ENCODE measurements at regions not wholly inside any gene's neighbourhood (a gene's known extent, or its start where the extent isn't known, plus 50 kb on each side); places are given as distances from the start of the nearest gene placed in this dataset.

DNA sequence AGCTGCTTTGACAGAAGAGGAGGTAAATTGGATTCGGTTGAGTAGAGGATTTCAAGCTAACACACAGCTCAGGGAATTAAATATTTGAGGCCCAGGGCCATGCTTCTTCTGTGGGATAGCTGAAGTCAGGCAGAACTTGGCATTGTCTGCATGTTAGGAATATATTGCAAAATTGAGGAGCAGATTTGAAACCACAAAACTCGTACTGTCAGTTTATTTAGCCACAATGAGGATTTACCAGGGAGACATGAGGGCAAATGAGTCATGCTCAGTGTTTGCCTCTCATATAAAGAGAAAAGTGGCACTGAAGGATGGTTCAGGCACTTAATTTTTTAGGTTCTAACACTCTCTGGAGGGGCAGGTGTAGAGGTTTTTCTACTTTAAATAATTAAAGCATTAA, 83.0 kb upstream of the PRLR start:
- no peak overlapping the region for H2AFZ ChIP-seq (ENCODE audit: low read length)
- 0 out of 2 replicates have a peak, but pooled peaks cover 3% of the 10 kb centered on the region for H3K9me2 ChIP-seq (replicated peaks; ENCODE audit: insufficient read depth, low read length)
- no peak overlapping the region for H3K27ac ChIP-seq (ENCODE audit: low read length)
- H3K27me3 ChIP-seq (ENCODE audit: low read length): no peaks in the 10 kb centered on the region
- H3K36me3 ChIP-seq (ENCODE audit: insufficient read depth, low read length): no peaks in the 10 kb centered on the region
- no peaks in the 10 kb centered on the region for H3K79me2 ChIP-seq (ENCODE audit: low read length)
- H3K4me2 ChIP-seq (ENCODE audit: low read depth, low read length, poor library complexity, severe bottlenecking): no peak overlapping the region
- H3K4me1 ChIP-seq (ENCODE audit: low read length): no peaks in the 10 kb centered on the region
- H3K9ac ChIP-seq (ENCODE audit: low read length): no peak overlapping the region
- DNase-seq: no peak
- H4K20me1 ChIP-seq (ENCODE audit: insufficient read depth, low read depth, low read length): no peaks in the 10 kb centered on the region
- no peaks in the 10 kb centered on the region for H3K9me3 ChIP-seq (ENCODE audit: low read length)
- no peak overlapping the region for H3K4me3 ChIP-seq (ENCODE audit: low read length)

DNA sequence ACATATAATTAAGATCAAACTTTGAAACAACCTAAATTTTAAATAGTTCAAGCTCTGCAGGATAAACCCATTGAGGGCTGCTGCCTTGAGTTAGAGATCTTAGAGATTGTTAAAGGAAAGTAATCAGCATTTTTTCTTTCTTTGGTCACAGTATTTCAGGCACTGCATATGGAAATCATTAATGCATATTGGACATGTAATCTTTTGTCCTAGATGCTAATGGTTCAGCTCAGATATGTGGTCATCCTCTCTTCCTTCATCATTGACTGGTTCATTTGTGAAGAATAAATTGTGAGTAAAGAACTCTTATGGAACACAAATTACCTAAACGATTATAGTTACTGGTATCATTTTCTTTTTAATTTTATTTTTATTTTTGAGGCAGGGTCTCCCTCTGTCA, 82.0 kb upstream of the PRLR start:
- H3K36me3 ChIP-seq (ENCODE audit: insufficient read depth, low read length): no peaks in the 10 kb centered on the region
- no peak for DNase-seq
- 0 out of 2 replicates have a peak, but pooled peaks cover 3% of the 10 kb centered on the region for H3K9me2 ChIP-seq (replicated peaks; ENCODE audit: insufficient read depth, low read length)
- no peak overlapping the region for H3K4me3 ChIP-seq (ENCODE audit: low read length)
- H3K27ac ChIP-seq (ENCODE audit: low read length): no peak overlapping the region
- H3K4me1 ChIP-seq (ENCODE audit: low read length): no peaks in the 10 kb centered on the region
- H4K20me1 ChIP-seq (ENCODE audit: insufficient read depth, low read depth, low read length): no peaks in the 10 kb centered on the region
- no peaks in the 10 kb centered on the region for H3K79me2 ChIP-seq (ENCODE audit: low read length)
- no peak overlapping the region for H3K9ac ChIP-seq (ENCODE audit: low read length)
- H3K9me3 ChIP-seq (ENCODE audit: low read length): no peaks in the 10 kb centered on the region
- no peak overlapping the region for H3K4me2 ChIP-seq (ENCODE audit: low read depth, low read length, poor library complexity, severe bottlenecking)
- H3K27me3 ChIP-seq (ENCODE audit: low read length): no peaks in the 10 kb centered on the region
- no peak overlapping the region for H2AFZ ChIP-seq (ENCODE audit: low read length)

DNA sequence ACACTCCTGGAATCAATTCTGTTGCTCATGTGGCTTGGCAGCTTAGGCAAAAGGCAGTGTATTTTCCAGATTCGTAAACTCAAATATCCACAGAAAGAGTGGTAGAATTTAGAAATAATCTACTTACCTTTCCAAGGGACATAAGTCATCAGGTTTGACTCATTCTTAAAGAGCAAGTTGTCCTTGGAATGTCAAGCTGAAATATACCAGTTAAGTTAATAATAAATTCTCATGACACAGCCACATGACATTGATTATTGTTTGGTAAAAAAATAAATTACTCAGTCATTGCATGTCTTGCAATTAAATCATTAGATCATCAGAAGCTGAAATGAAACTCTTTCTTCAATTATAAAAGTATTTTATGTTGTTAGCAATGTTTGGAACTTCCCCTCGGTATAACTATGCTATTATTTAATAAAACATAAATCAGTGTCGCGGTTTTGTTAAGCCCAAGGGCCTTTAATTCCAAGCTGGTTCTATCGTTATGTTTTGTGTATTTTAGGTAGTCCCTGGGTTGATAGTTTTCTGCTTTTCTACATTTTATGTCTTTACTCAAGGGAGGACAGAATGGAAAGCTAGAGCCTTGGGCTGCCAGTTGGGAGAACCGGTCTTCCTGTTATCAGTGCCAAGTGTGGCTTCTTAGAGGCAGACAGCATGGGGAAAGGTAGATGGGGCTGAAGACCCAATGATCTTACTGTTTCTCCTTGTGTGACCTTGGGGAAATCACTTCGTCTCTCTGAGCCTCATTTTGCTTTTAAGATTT, 79.3 kb upstream of the PRLR start:
- Histone ChIP-seq H3K79me2 (ENCODE audit: low read length) (no peaks in the 10 kb centered on the region), H3K27ac (ENCODE audit: low read length) (no peak overlapping the region), H3K4me2 (ENCODE audit: low read depth, low read length, poor library complexity, severe bottlenecking) (no peak overlapping the region), H3K27me3 (ENCODE audit: low read length) (no peaks in the 10 kb centered on the region), H3K4me3 (ENCODE audit: low read length) (no peak overlapping the region), H4K20me1 (ENCODE audit: insufficient read depth, low read depth, low read length) (no peaks in the 10 kb centered on the region), H3K4me1 (ENCODE audit: low read length) (no peaks in the 10 kb centered on the region), H2AFZ (ENCODE audit: low read length) (no peak overlapping the region), H3K9me2 (replicated peaks; ENCODE audit: insufficient read depth, low read length) (0 out of 2 replicates have a peak, but pooled peaks cover 3% of the 10 kb centered on the region), H3K9ac (ENCODE audit: low read length) (no peak overlapping the region), H3K9me3 (ENCODE audit: low read length) (no peaks in the 10 kb centered on the region), H3K36me3 (ENCODE audit: insufficient read depth, low read length) (no peaks in the 10 kb centered on the region)
- no peak for DNase-seq

DNA sequence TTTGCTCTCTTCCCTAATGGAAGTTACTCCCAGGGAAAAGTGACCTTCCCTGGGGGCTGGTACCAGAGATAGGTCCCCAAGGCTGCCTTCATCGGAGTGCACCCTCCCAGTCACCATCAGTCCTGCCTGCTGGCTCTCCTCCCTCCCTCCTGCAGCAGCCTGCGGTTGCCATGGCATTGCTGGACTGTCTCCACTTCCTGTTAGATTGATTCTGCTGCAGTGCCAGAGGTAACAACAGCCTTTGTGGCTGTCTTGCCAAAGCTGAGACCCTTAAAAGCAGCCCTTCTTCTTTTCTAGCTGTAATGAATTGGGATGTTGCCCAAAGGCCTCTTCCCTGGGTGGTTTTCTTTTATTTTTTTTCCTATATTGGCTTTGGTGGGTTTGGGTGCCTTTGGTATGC, 78.1 kb upstream of the PRLR start:
- H4K20me1 ChIP-seq (ENCODE audit: insufficient read depth, low read depth, low read length): no peaks in the 10 kb centered on the region
- no peak overlapping the region for H3K4me2 ChIP-seq (ENCODE audit: low read depth, low read length, poor library complexity, severe bottlenecking)
- no peak for DNase-seq
- H3K4me3 ChIP-seq (ENCODE audit: low read length): no peak overlapping the region
- H3K9me3 ChIP-seq (ENCODE audit: low read length): no peaks in the 10 kb centered on the region
- H3K27ac ChIP-seq (ENCODE audit: low read length): no peak overlapping the region
- no peak overlapping the region for H3K9ac ChIP-seq (ENCODE audit: low read length)
- H3K9me2 ChIP-seq (replicated peaks; ENCODE audit: insufficient read depth, low read length): no peaks in the 10 kb centered on the region
- no peaks in the 10 kb centered on the region for H3K27me3 ChIP-seq (ENCODE audit: low read length)
- H3K79me2 ChIP-seq (ENCODE audit: low read length): no peaks in the 10 kb centered on the region
- no peaks in the 10 kb centered on the region for H3K4me1 ChIP-seq (ENCODE audit: low read length)
- H3K36me3 ChIP-seq (ENCODE audit: insufficient read depth, low read length): no peaks in the 10 kb centered on the region
- H2AFZ ChIP-seq (ENCODE audit: low read length): no peak overlapping the region

DNA sequence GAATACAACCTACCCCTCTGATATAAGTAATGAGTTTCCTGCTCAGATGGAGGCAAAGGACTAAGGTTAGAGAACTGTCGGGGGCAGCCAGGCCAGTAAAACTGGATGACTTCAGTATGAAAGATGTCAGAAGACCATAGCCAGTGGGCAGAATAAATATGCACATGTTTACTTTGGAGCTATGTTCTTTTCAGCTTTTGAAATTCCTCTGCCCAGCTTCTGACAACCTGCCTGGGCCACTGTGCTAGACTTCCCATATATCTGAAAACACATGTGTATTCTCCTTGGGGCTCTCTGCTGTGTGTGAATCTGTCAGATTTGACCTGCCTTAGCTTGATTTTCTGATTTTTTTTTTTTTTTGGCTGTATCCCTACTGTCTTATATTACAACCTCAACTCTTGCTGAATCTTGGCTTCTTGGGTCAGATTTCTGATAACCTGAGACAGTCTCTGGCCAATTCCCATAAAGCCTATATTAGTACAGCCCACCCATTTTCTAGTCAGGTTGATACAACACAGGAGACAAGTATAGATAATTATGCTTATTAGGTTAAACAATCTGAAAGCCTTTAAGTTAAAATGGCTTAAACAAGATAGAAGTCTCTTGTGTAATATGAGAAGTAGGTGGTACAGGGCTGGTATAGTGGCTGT, 76.6 kb upstream of the PRLR start:
- H3K4me2 ChIP-seq (ENCODE audit: low read depth, low read length, poor library complexity, severe bottlenecking): no peak overlapping the region
- H3K27me3 ChIP-seq (ENCODE audit: low read length): no peaks in the 10 kb centered on the region
- no peaks in the 10 kb centered on the region for H3K9me3 ChIP-seq (ENCODE audit: low read length)
- DNase-seq: no peak
- no peak overlapping the region for H3K4me3 ChIP-seq (ENCODE audit: low read length)
- no peak overlapping the region for H3K9ac ChIP-seq (ENCODE audit: low read length)
- H3K9me2 ChIP-seq (replicated peaks; ENCODE audit: insufficient read depth, low read length): no peaks in the 10 kb centered on the region
- H2AFZ ChIP-seq (ENCODE audit: low read length): no peak overlapping the region
- H3K4me1 ChIP-seq (ENCODE audit: low read length): no peaks in the 10 kb centered on the region
- H3K36me3 ChIP-seq (ENCODE audit: insufficient read depth, low read length): no peaks in the 10 kb centered on the region
- H3K79me2 ChIP-seq (ENCODE audit: low read length): no peaks in the 10 kb centered on the region
- H3K27ac ChIP-seq (ENCODE audit: low read length): no peak overlapping the region
- H4K20me1 ChIP-seq (ENCODE audit: insufficient read depth, low read depth, low read length): no peaks in the 10 kb centered on the region

DNA sequence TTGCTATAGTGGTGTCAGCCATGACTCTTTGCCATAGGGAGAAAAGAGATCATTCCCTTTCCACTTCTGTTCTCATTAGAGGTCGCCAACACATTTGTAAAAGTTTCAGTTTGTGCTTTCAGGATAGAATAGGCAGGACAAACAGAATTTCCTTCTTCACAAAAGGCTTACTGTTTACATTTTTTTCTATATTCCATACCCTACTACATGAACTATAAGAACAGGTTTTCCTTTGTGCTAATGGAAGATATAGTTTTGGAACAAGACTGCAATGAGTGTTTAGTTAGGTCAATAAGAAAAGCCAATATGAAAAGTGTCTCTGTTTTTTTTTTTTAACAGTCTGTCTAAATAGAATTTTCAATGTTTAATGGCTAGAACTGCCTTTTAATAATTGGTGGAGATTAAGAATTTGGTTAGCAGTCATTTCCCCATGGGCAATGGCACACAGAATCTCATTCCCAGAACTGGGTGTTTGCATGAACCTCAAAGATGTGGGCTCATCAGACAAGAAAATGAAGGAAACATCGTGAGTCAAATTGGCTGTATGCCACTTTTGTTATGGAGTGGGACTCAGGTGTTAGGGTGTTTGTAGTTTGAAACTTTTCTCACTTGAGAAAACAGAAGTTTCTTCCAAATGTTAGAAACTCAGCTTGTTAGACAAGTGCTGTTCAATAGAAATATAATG, 75.2 kb upstream of the PRLR start:
- H3K27me3 ChIP-seq (ENCODE audit: low read length): no peaks in the 10 kb centered on the region
- H2AFZ ChIP-seq (ENCODE audit: low read length): no peak overlapping the region
- no peaks in the 10 kb centered on the region for H3K79me2 ChIP-seq (ENCODE audit: low read length)
- H3K4me2 ChIP-seq (ENCODE audit: low read depth, low read length, poor library complexity, severe bottlenecking): no peak overlapping the region
- H3K9me2 ChIP-seq (replicated peaks; ENCODE audit: insufficient read depth, low read length): no peaks in the 10 kb centered on the region
- DNase-seq: no peak
- no peak overlapping the region for H3K4me3 ChIP-seq (ENCODE audit: low read length)
- no peaks in the 10 kb centered on the region for H3K4me1 ChIP-seq (ENCODE audit: low read length)
- H3K9ac ChIP-seq (ENCODE audit: low read length): no peak overlapping the region
- H3K27ac ChIP-seq (ENCODE audit: low read length): no peak overlapping the region
- no peaks in the 10 kb centered on the region for H4K20me1 ChIP-seq (ENCODE audit: insufficient read depth, low read depth, low read length)
- H3K36me3 ChIP-seq (ENCODE audit: insufficient read depth, low read length): no peaks in the 10 kb centered on the region
- no peaks in the 10 kb centered on the region for H3K9me3 ChIP-seq (ENCODE audit: low read length)

DNA sequence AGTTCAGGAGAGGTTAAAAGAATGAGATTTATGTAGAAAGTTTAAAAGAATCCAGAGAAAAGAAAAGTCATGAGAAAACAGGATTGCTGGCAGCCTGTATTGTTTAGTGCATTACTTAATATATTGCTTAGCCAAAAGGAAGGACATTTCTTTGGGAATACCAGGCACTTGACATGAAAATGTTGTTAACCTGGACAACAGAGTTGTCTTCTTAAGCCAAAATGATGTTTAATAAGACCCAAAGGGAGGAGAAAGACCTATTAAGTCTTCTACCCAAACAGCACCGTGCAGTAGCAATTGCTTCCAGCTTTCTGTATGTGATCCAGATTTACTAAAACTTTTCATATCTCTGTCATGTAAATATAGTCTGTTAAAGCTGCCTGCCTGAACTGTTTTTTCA, 74.0 kb upstream of the PRLR start:
- Histone ChIP-seq H3K4me2 (ENCODE audit: low read depth, low read length, poor library complexity, severe bottlenecking) (no peak overlapping the region), H3K36me3 (ENCODE audit: insufficient read depth, low read length) (no peaks in the 10 kb centered on the region), H3K9me3 (ENCODE audit: low read length) (no peaks in the 10 kb centered on the region), H3K9ac (ENCODE audit: low read length) (no peak overlapping the region), H3K79me2 (ENCODE audit: low read length) (no peaks in the 10 kb centered on the region), H2AFZ (ENCODE audit: low read length) (no peak overlapping the region), H3K4me1 (ENCODE audit: low read length) (no peaks in the 10 kb centered on the region), H3K4me3 (ENCODE audit: low read length) (no peak overlapping the region), H3K27ac (ENCODE audit: low read length) (no peak overlapping the region), H3K9me2 (replicated peaks; ENCODE audit: insufficient read depth, low read length) (no peaks in the 10 kb centered on the region), H3K27me3 (ENCODE audit: low read length) (no peaks in the 10 kb centered on the region), H4K20me1 (ENCODE audit: insufficient read depth, low read depth, low read length) (no peaks in the 10 kb centered on the region)
- no peak for DNase-seq

DNA sequence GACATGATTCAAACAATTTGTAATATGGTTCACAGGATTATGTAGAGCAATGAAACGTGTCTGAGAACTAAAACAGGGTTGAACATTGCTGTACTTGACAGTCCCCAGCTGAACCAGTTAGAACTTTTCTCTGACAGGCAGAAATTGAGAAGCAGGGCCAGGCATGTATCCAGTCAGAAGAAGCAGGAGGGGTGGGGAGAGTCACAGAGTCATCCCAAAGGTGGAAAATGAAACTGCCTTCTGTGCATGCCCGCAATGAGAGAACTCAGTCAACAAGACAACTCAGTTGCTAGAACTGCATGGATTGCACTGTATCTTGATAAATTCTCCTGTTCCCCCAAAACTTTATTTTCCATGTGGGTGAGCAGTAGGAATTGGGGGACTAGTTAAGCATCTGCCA, 72.9 kb upstream of the PRLR start:
- Histone ChIP-seq H2AFZ (ENCODE audit: low read length) (no peak overlapping the region), H4K20me1 (ENCODE audit: insufficient read depth, low read depth, low read length) (no peaks in the 10 kb centered on the region)

More for the DNA sequence above, 72.9 kb upstream of the PRLR start:
- no peaks in the 10 kb centered on the region for H3K27me3 ChIP-seq (ENCODE audit: low read length)
- H3K27ac ChIP-seq (ENCODE audit: low read length): no peak overlapping the region
- H3K9ac ChIP-seq (ENCODE audit: low read length): no peak overlapping the region
- H3K4me1 ChIP-seq (ENCODE audit: low read length): no peaks in the 10 kb centered on the region
- no peak overlapping the region for H3K4me2 ChIP-seq (ENCODE audit: low read depth, low read length, poor library complexity, severe bottlenecking)
- H3K9me3 ChIP-seq (ENCODE audit: low read length): no peaks in the 10 kb centered on the region
- H3K4me3 ChIP-seq (ENCODE audit: low read length): no peak overlapping the region
- no peak for DNase-seq
- H3K9me2 ChIP-seq (replicated peaks; ENCODE audit: insufficient read depth, low read length): no peaks in the 10 kb centered on the region
- no peaks in the 10 kb centered on the region for H3K79me2 ChIP-seq (ENCODE audit: low read length)
- H3K36me3 ChIP-seq (ENCODE audit: insufficient read depth, low read length): no peaks in the 10 kb centered on the region

Measured in Karpas-422 (cell line).